ENCODE measurements at regions not wholly inside any gene's neighbourhood (a gene's known extent, or its start where the extent isn't known, plus 50 kb on each side); places are given as distances from the start of the nearest gene placed in this dataset.

DNA sequence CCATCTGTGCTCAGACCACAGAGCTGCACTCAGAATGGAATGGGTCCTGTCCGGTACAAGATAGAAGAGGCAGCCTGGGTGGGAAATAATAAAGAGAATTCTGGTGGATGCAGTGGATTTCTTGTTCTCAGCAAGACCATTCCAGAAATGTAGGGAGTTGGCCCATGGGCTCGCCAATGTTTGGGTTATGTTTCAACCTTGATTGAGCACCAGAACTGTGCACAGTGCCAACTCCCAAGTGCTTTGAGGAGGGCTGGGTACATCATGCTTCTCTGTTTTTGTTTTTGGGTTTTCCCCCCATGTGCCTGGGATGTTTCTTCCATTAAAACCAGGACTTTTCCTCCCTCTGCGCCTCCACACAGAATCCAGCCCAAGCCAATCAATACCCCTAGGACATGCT, 304.1 kb downstream of the TNS1 start:
- TF ChIP-seq, protein P1, sequence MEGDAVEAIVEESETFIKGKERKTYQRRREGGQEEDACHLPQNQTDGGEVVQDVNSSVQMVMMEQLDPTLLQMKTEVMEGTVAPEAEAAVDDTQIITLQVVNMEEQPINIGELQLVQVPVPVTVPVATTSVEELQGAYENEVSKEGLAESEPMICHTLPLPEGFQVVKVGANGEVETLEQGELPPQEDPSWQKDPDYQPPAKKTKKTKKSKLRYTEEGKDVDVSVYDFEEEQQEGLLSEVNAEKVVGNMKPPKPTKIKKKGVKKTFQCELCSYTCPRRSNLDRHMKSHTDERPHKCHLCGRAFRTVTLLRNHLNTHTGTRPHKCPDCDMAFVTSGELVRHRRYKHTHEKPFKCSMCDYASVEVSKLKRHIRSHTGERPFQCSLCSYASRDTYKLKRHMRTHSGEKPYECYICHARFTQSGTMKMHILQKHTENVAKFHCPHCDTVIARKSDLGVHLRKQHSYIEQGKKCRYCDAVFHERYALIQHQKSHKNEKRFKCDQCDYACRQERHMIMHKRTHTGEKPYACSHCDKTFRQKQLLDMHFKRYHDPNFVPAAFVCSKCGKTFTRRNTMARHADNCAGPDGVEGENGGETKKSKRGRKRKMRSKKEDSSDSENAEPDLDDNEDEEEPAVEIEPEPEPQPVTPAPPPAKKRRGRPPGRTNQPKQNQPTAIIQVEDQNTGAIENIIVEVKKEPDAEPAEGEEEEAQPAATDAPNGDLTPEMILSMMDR (IDR thresholded peaks at IDR 0.05) = no peak
- TF ChIP-seq EZH2 (IDR thresholded peaks at IDR 0.05; ENCODE audit: borderline replicate concordance, insufficient read depth, low read depth, low read length, poor library complexity, severe bottlenecking) = no peak
